ENCODE measurements at regions not wholly inside any gene's neighbourhood (a gene's known extent, or its start where the extent isn't known, plus 50 kb on each side); places are given as distances from the start of the nearest gene placed in this dataset.

DNA sequence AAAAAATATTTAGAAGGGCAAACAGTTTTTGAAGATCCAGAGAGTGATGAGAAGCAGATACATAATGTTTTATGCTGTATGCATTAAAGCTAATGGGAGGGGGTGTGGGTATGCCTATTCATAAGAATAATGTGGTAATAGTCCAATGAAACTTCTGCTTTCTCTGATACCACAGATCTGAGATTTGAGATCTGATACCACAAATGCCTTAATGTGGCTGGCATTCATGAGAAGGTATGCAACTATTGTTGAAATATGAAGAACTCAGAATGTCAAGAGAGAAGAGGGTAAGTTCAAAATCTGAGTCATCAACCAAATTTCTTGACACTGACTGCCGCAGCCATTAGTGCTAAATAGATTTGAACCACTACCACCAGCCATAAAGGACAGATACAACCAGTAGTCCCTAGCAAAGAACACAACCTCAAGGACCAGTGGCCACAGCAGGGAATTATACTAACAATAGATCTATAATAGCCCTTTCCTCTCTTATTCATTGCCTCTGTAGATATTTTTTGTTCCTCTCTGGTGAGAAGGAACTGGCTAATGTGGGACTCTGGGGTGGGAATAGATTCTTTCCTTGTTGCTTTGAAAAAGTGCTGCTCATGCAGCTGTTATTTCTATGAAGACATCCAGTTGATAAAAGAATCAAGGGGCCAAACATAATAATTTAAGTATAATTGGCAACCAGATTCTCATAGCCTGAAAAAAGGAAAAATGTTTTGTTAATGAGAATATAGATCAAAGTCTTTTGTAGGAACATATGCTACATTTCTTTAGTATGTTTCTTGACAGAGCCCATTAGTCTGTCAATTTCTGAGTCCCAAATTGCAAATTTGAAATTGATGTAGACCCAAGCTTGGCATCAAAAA, 256.5 kb upstream of the ZNF608 start:
- TF ChIP-seq, protein P1, sequence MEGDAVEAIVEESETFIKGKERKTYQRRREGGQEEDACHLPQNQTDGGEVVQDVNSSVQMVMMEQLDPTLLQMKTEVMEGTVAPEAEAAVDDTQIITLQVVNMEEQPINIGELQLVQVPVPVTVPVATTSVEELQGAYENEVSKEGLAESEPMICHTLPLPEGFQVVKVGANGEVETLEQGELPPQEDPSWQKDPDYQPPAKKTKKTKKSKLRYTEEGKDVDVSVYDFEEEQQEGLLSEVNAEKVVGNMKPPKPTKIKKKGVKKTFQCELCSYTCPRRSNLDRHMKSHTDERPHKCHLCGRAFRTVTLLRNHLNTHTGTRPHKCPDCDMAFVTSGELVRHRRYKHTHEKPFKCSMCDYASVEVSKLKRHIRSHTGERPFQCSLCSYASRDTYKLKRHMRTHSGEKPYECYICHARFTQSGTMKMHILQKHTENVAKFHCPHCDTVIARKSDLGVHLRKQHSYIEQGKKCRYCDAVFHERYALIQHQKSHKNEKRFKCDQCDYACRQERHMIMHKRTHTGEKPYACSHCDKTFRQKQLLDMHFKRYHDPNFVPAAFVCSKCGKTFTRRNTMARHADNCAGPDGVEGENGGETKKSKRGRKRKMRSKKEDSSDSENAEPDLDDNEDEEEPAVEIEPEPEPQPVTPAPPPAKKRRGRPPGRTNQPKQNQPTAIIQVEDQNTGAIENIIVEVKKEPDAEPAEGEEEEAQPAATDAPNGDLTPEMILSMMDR (conservative IDR thresholded peaks at IDR 0.05; ENCODE audit: low read depth, low read length): no peak
- no peak for TF ChIP-seq EZH2phosphoT487 (IDR thresholded peaks at IDR 0.05; ENCODE audit: borderline replicate concordance, low read length)
- TF ChIP-seq EZH2 (IDR thresholded peaks at IDR 0.05; ENCODE audit: low read length, unreplicated experiment): no peak
